HCT116 (cell line): ENCODE measurements at regions not wholly inside any gene's neighbourhood (a gene's known extent, or its start where the extent isn't known, plus 50 kb on each side); places are given as distances from the start of the nearest gene placed in this dataset.

Experiments used
- EZH2 ChIP-seq: fragments of 200-600 bp; sonication (generic); IDR thresholded peaks from 2 replicates; pipeline ENCODE4 v1.6.1; 2017; ENCODE audit warnings: antibody characterized with exemption, mixed run types
- JUND ChIP-seq: IDR thresholded peaks from 2 replicates; pipeline ENCODE4 v1.6.1; 2012
- POLR2A ChIP-seq: IDR thresholded peaks from 2 replicates; pipeline ENCODE4 v1.7.0; 2011; ENCODE audit warnings: borderline replicate concordance; ENCODE audit not compliant: insufficient read depth, insufficient read length; ENCODE audit errors: extremely low read depth
- RAD21 ChIP-seq: IDR thresholded peaks from 2 replicates; pipeline ENCODE4 v1.6.1; 2012; ENCODE audit warnings: low read depth, mild to moderate bottlenecking
- YY1 ChIP-seq: IDR thresholded peaks from 2 replicates; pipeline ENCODE4 v1.6.1; 2011; ENCODE audit warnings: low read length, low read depth, moderate library complexity, mild to moderate bottlenecking; ENCODE audit not compliant: insufficient replicate concordance; ENCODE audit errors: extremely low read depth
- TF ChIP-seq, protein P1 (sequence below), 3 experiments: fragments of 200-600 bp in 1 of 3; sonication (generic) in 1 of 3; IDR thresholded peaks in 2 of 3; conservative IDR thresholded peaks in 1 of 3; 2 replicates each; pipeline ENCODE4 v1.5.1; 2012 to 2017; ENCODE audit warnings: low read depth in 2 of 3, low read length in 2 of 3, antibody characterized with exemption in 1 of 3, borderline replicate concordance in 1 of 3, control low read depth in 1 of 3, mild to moderate bottlenecking in 1 of 3, mixed read lengths in 1 of 3, mixed run types in 1 of 3, moderate library complexity in 1 of 3; ENCODE audit not compliant: insufficient read depth in 1 of 3

DNA sequence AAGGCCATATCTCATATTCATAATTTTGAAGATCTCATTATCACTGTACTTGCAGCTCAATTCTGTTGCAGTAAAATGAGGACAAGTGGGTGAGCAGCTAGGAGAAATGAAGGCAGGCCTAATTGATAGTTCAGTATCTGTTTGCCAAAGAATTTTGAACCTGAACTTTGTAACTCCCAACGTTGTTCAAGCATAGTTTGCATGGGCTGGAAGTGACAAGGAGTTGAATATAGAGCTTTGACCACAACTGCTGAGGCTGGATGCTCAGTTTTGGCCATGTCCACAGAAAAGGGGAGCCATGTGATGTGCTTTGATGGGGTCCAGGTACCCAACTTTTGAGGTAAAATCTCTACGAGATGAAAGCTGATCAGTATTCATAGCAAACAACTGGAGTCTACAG lies 177.5 kb downstream of the NXNL2 start:
- TF ChIP-seq POLR2A, result no peak
- TF ChIP-seq, protein P1, sequence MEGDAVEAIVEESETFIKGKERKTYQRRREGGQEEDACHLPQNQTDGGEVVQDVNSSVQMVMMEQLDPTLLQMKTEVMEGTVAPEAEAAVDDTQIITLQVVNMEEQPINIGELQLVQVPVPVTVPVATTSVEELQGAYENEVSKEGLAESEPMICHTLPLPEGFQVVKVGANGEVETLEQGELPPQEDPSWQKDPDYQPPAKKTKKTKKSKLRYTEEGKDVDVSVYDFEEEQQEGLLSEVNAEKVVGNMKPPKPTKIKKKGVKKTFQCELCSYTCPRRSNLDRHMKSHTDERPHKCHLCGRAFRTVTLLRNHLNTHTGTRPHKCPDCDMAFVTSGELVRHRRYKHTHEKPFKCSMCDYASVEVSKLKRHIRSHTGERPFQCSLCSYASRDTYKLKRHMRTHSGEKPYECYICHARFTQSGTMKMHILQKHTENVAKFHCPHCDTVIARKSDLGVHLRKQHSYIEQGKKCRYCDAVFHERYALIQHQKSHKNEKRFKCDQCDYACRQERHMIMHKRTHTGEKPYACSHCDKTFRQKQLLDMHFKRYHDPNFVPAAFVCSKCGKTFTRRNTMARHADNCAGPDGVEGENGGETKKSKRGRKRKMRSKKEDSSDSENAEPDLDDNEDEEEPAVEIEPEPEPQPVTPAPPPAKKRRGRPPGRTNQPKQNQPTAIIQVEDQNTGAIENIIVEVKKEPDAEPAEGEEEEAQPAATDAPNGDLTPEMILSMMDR (IDR thresholded peaks at IDR 0.05 in 2 of 3, conservative IDR thresholded peaks at IDR 0.05 in 1 of 3; ENCODE audit: borderline replicate concordance in 1 of 3, insufficient read depth in 1 of 3, low read depth in 2 of 3, low read length in 2 of 3), result no peak
- no peak for TF ChIP-seq YY1
- TF ChIP-seq EZH2, result no peak
- no peak for TF ChIP-seq RAD21
- no peak for TF ChIP-seq JUND
